Right atrium auricular region (tissue), 2 donors: ENCODE measurements at regions not wholly inside any gene's neighbourhood (a gene's known extent, or its start where the extent isn't known, plus 50 kb on each side); places are given as distances from the start of the nearest gene placed in this dataset.
A peak's percentile ranks its signal among the peaks of the same experiment; 100 is the strongest.

ENCODE experiments used
- DNase-seq: peaks from one replicate; pipeline ENCODE4 v3.0.0-alpha.2; 2019; ENCODE audit warnings: low spot score
- H3K27ac ChIP-seq, 2 donors: fragments of 200-600 bp; sonication (generic); 1 replicate in 1 of 2; 2 replicates in 1 of 2; pipeline ENCODE4 v1.5.1; 2016 to 2019
- H3K27me3 ChIP-seq, 2 donors: fragments of 200-600 bp; sonication (generic); one replicate each; pipeline versions ENCODE4 v1.5.1 to v1.6.0; 2017 to 2019
- H3K36me3 ChIP-seq: fragments of 200-600 bp; sonication (generic); one replicate; pipeline ENCODE4 v1.5.1; 2016
- H3K4me1 ChIP-seq, 2 donors: fragments of 200-600 bp; sonication (generic); one replicate each; pipeline versions ENCODE4 v1.5.1 to v1.6.0; 2017 to 2019
- H3K4me3 ChIP-seq, 2 donors: fragments of 200-600 bp; sonication (generic); 1 replicate in 1 of 2; 2 replicates in 1 of 2; pipeline ENCODE4 v1.5.1; 2017 to 2019; ENCODE audit warnings: mild to moderate bottlenecking in 1 of 2, moderate library complexity in 1 of 2
- H3K9me3 ChIP-seq, 2 donors: fragments of 200-600 bp; sonication (generic); one replicate each; pipeline ENCODE4 v1.5.1; 2019
- TF ChIP-seq, protein P1 (sequence below), 2 donors: fragments of 200-600 bp; sonication (generic); IDR thresholded peaks; one replicate each; pipeline ENCODE4 v1.5.1; 2019; ENCODE audit warnings: antibody characterized with exemption in 2 of 2

DNA sequence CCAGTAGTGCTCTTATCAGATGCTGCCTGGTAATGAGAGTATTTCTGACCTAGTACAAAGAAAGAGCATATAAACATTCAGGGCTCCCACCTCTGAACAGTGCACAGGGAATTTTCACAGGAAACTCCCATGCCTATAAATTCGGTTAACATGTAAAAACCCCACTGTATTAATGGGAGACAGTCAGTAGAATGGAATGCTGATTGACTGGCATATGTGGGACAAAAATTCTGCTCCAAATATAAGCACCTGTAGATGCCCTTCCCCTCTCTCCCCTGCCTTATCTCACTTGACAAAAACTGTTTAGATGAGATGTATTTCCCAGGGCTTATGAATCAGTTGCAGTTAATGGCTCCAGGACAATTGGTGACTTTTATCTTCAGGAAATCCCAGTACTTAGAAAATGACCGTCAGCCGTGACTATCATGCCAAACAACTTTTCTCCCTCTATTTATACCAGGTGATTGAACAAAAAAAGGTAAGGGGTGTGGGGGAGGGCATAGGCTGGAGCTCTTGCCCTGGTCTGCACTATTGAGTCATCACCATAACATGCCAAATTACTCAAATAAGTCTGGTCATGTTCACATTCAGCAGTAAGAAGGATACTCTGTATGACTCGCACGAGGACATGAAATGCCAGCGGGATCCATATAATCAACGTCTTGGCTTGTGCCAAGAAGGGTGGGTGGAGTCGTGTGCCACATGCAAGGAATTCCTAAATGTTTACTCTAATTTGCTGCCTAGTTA, 176.4 kb upstream of the BMP2 start:
- no peaks in the 10 kb centered on the region for H3K36me3 ChIP-seq
- H3K27ac ChIP-seq: no peak overlapping the region
- peaks cover 0 to 6% of the 10 kb centered on the region in 2 donors for H3K4me1 ChIP-seq
- TF ChIP-seq, protein P1, sequence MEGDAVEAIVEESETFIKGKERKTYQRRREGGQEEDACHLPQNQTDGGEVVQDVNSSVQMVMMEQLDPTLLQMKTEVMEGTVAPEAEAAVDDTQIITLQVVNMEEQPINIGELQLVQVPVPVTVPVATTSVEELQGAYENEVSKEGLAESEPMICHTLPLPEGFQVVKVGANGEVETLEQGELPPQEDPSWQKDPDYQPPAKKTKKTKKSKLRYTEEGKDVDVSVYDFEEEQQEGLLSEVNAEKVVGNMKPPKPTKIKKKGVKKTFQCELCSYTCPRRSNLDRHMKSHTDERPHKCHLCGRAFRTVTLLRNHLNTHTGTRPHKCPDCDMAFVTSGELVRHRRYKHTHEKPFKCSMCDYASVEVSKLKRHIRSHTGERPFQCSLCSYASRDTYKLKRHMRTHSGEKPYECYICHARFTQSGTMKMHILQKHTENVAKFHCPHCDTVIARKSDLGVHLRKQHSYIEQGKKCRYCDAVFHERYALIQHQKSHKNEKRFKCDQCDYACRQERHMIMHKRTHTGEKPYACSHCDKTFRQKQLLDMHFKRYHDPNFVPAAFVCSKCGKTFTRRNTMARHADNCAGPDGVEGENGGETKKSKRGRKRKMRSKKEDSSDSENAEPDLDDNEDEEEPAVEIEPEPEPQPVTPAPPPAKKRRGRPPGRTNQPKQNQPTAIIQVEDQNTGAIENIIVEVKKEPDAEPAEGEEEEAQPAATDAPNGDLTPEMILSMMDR (IDR thresholded peaks at IDR 0.05): no peak
- H3K27me3 ChIP-seq: no peaks in the 10 kb centered on the region
- no peaks in the 10 kb centered on the region for H3K9me3 ChIP-seq
- DNase-seq: no peak
- no peak overlapping the region for H3K4me3 ChIP-seq

DNA sequence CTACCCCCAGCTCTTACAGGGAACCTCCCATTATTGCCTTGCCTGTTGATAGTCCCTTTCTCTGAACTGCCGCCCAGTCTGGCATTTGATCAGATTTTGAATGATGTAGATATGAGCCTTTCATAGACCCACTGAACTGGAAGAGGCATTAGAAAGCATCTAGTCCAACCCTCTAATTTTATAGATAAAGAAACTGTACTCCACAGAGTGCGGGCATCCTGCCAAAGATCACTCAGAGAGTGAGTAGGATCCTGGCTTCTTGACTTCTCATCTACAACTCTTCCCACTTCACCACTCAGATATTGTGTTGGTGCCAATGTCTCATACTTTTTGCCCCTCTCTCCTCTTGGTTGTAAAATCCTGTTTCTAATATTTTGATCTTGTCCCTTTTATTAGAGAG, 179.2 kb upstream of the BMP2 start:
- TF ChIP-seq, protein P1 (IDR thresholded peaks at IDR 0.05): no peak
- H3K27me3 ChIP-seq: no peaks in the 10 kb centered on the region
- no peak for DNase-seq

DNA sequence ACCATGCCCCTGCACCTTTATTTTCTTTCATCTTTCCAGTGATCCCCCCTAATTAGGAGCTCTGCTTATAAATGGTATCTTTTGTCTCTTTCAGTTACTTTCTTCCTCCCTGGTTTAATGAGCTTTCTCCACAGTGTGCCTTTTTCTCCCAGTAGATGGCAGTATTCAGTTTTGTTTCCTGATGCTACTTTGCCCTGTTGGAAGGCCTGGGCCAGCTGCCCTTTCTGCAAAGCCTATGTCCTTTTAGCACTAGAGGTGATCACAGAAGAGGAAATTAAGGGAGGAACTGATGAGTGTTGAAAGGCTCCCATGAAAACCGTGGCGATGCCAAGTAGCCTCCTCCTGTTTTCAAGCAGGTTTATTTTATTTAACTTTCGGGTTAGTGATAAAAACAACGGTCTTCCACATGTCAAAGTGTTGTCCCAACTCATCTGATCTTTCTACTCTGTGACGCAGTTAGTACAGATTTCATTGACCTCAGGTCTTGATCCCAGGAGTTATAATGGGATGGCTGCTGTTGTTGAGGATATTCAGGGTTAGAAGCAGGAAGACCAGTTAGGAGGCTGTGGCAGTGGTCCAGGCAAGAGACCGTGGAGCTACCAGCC, 184.2 kb upstream of the BMP2 start:
- Histone ChIP-seq H3K27ac (no peak overlapping the region), H3K4me1 (no peaks in the 10 kb centered on the region), H3K27me3 (no peaks in the 10 kb centered on the region), H3K36me3 (no peaks in the 10 kb centered on the region), H3K9me3 (no peaks in the 10 kb centered on the region), H3K4me3 (no peak overlapping the region)
- TF ChIP-seq, protein P1 (IDR thresholded peaks at IDR 0.05): peak; percentile 38 to 72
- no peak for DNase-seq

More for the DNA sequence above, 179.2 kb upstream of the BMP2 start:
- Histone ChIP-seq H3K9me3 (no peaks in the 10 kb centered on the region), H3K4me3 (no peak overlapping the region), H3K36me3 (no peaks in the 10 kb centered on the region), H3K4me1 (no peaks in the 10 kb centered on the region), H3K27ac (no peak overlapping the region)

DNA sequence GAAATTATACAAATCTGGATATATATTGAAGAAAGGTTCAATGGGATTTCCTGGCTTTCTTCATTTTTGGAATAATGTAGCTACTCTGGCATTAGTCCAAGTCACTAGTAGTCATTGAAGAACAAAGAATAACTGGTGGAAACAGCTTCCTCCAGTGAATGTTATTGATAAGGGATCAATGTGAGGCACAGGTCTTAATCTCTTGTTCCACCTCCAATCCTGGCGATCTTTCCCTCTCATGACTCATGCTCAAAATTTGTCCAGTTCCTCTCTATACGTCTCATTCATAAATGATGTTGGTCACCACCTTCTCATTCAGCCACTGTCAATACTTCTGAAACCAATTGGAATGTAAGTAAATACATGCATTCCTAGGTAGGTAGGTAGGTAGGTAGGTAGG, 185.0 kb upstream of the BMP2 start:
- Histone ChIP-seq H3K27me3 (no peaks in the 10 kb centered on the region), H3K4me1 (no peaks in the 10 kb centered on the region), H3K27ac (no peak overlapping the region), H3K36me3 (no peaks in the 10 kb centered on the region), H3K4me3 (no peak overlapping the region), H3K9me3 (no peaks in the 10 kb centered on the region)
- DNase-seq: no peak
- TF ChIP-seq, protein P1 (IDR thresholded peaks at IDR 0.05): no peak

DNA sequence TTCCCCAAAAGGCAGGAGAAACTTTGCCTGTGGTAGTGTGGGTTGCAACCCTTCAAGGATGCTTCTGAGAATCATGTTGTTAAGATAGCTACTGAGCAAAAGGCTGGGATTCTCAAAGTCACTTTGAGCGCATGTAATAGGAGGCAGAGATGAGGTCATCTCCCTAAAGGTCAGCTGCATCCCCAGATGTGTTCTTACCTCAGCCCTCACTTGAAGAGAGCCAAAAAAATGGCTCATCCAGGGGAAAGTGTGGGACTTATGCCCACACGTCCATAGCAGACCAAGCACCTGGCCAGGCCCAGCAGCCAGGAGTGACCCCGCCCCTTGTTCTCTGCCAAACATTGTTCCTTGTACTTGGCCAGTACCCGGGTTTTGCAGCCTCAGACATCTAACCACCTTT, 187.0 kb upstream of the BMP2 start:
- no peak overlapping the region for H3K27ac ChIP-seq
- H3K27me3 ChIP-seq: no peaks in the 10 kb centered on the region
- TF ChIP-seq, protein P1 (IDR thresholded peaks at IDR 0.05): no peak
- no peak overlapping the region for H3K4me3 ChIP-seq
- no peaks in the 10 kb centered on the region for H3K36me3 ChIP-seq
- H3K4me1 ChIP-seq: peaks cover 0 to 3% of the 10 kb centered on the region in 2 donors
- H3K9me3 ChIP-seq: no peaks in the 10 kb centered on the region
- DNase-seq: no peak
